HG03354 (cell line): ENCODE measurements at regions not wholly inside any gene's neighbourhood (a gene's known extent, or its start where the extent isn't known, plus 50 kb on each side); places are given as distances from the start of the nearest gene placed in this dataset.
"Not testable (repeated sequence)": the region's sequence is repeated elsewhere in the genome, so short reads cannot be mapped to it uniquely, and the experiment has no call there.

ENCODE experiments used
- ATAC-seq: cut with Tn5 transposase; IDR thresholded peaks from one replicate; pipeline ENCODE4 v1.9.1; 2021; ENCODE audit warnings: mild to moderate bottlenecking; ENCODE audit not compliant: unreplicated experiment, poor library complexity, severe bottlenecking

- no peak for ATAC-seq
Measured at GRCh38 chr6:147936703-147937470, 405.8 kb upstream of the SASH1 start.

DNA sequence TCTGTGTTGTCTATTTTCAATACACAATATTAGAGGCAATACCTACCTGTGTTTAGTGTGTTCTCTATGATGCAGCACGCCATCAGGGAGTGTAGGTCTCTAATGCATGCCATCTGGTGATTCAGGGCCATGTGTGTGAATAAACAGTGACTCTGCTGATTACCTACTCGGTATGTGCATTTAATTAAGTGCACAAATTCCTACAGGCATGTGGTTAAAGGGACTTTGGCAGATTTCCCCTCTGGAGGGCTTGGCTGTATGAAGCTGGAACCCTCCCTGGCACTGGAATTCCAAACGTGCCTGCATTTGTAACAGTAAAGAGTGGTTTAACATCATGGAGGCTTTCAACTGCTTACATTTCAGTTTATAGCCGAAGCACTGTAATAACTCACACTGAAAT is 401.5 kb upstream of the SASH1 start:
- no peak for ATAC-seq

DNA sequence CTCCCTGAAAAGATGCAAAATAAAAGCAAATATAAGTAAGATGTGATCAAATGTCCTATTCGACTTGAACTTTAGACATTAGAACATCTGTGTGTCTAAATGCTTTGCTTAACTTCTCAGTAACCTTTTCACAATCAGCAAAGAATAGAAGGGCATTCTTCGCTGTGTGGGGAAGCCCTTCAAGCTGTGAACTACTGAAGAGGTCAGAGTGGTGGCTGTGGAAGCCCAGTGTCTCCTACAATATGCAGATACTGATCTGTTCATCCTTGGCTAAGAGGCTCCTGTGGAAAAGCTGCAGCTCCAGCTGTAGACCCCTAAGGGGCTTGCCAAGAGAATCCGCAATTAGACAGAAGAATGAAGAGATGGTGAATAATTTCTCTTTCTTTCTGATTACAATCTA is 400.3 kb upstream of the SASH1 start:
- no peak for ATAC-seq

DNA sequence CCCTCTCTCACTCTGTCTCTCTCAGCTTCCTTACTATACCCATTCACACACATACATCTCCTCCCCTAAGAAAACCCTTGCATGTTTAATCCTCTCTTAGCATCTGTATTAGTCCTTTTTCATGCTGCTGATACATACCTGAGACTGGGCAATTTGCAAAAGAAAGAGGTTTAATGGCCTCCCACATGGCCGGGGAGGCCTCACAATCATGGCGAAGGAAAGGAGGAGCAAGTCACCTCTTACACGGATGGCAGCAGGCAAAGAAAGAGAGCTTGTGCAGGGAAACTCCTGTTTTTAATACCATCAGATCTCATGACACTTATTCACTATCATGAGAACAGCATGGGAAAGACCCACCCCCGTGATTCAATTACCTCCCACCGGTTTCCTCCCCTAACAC is 398.5 kb upstream of the SASH1 start:
- ATAC-seq, result no peak

DNA sequence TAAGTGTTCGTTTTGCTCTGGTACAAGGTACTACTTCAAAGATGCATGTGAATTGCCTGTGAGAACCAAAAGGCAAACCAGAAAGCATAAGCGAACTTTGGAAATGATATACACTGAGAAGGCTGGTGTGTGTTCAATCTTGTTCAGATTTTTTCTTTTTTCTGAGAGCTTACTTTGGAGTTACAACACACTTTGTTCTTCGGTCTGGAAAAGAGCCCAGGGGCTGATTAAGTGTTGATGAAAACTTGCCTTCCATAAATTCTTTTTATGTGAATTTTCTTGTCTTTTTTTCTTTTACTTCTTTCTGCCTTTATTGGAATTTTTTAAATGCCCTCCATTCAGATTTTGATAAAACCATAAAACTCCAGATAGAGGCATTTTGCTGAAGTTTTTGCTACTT is 395.1 kb upstream of the SASH1 start:
- ATAC-seq, result no peak

- ATAC-seq, result no peak
Measured at GRCh38 chr6:147949981-147950622, 392.5 kb upstream of the SASH1 start.

DNA sequence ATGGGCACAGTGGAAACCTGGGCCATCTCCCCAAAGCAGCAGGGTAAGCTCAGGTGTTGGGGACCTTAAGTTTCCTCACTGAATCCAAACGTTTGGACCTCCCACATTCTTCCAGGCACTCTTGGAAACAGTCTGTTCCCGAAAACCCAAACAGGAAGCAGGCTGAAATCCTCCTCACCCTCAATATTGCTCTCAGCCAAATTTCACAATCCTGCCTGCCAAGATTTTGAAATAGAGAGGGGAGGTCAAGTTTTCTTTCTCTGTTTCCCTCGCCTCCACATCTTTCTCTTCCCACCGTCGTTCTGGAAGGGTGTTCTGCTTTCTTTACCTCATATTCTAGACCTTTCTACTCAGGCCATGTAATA is 392.0 kb upstream of the SASH1 start:
- no peak for ATAC-seq

DNA sequence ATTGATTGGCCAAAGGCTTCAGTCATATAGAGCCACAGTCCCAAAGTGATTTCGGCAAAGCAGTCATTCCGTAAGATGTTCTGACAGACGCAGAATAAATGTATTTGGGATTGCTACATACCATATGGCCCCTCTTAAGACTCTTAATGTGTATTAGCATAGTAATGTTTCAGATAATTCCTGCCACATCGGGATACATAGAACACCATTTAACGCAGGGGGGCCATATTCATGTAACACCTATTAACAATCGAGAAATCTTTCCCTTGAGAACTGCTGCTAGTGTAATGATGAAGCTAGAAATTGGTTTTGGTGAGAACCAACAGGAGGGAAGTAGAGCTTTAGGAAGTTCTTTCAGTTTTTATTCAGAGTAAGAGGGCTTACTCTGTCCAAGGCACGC is 390.9 kb upstream of the SASH1 start:
- no peak for ATAC-seq

DNA sequence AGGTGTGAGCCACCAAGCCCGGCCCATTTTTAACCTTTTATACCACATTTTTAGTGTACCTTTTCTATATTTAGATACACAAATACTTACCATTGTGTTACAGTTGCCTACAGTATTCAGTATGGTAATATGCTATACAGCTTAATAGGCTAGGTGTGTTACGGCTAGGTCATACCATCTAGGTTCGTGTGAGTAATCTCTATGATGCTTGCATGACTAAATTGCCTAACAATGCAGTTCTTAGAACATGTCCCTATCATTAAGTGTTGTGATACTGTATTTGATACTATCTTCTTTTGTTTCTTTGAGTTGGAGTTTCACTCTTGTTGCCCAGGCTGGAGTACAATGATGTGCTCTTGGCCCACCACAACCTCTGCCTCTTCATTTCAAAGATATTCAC is 387.7 kb upstream of the SASH1 start:
- no peak for ATAC-seq

- no peak for ATAC-seq
Measured at GRCh38 chr6:147958683-147959082, 384.0 kb upstream of the SASH1 start.

GRCh38 chr6:147961481-147962141 is 381.0 kb upstream of the SASH1 start:
- ATAC-seq, result no peak

DNA sequence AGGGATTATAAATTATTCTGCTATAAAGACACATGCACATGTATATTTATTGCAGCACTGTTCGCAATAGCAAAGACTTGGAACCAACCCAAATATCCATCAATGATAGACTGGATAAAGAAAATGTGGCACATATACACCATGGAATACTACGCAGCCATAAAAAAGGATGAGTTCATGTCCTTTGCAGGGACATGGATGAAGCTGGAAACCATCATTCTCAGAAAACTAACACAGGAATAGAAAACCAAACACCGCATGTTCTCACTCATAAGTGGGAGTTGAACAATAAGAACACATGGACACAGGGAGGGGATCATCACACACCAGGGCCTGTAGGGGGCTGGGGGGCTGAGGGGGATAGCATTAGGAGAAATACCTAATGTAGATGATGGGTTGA is 377.2 kb upstream of the SASH1 start:
- not testable (repeated sequence) for ATAC-seq

GRCh38 chr6:147970970-147971369 is 371.7 kb upstream of the SASH1 start:
- ATAC-seq, result no peak

- no peak for ATAC-seq
Measured at GRCh38 chr6:147972448-147972847, 370.2 kb upstream of the SASH1 start.

- no peak for ATAC-seq
Measured at GRCh38 chr6:147973806-147974205, 368.8 kb upstream of the SASH1 start.

DNA sequence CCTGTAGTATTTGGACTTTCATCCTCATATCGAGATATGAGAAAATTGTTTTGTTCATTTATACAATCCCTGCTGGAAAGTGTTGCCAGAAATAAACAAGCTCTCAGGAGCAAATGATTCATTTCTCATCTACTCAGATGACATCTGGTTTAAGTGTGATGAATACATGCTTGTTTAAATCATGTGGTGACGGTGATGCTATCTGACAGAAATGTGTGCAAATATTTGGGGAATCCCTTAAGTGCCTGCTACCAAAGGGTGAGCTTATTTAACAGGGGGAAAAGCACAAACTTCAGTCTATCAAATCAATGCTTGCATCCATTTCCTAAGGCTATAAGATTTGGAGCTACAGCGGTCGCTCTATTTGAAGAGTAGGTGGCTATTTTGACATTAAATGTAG is 368.3 kb upstream of the SASH1 start:
- no peak for ATAC-seq

- no peak for ATAC-seq
Measured at GRCh38 chr6:147977851-147978465, 364.7 kb upstream of the SASH1 start.

GRCh38 chr6:147979966-147980365 is 362.7 kb upstream of the SASH1 start:
- ATAC-seq, result no peak

DNA sequence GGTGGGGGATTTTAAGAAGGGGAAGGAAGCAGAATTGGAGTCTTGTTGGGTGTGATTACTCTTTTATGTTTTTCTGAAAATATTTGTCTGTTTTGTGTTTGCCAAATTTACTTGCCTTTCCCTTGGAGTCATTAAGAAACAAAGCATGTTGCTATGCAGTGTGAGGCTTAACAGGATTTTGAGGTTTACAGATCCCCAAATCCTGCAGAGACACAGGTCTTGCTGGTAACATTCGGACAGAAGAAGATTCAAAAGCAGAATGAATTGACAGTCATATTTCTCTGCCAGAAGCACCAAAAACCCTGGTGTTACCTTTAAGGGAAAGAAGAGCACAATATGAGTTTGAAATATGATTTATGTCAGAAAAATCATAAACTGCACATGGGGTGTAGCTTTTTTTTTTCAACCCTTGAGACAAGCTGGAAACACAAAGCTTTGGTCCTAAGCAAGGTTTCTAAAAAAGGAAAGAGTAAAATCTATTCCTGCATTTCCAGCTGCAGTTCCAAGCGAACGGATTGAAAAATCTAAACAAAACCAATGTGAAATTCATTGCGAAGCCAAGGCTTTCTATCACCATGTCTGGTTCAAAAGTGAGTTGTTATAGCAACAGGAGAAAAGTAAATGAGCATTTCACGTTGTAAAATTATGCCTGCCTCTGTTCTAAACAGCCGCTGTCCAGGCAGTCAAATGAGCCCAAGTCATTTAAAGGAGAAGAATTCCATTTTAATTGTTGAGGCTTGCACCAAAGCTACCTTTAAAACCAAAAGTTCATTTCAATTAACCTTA is 358.9 kb upstream of the SASH1 start:
- ATAC-seq, result no peak

- no peak for ATAC-seq
Measured at GRCh38 chr6:147986846-147987245, 355.8 kb upstream of the SASH1 start.
